H9 (cell line): ENCODE measurements at regions not wholly inside any gene's neighbourhood (a gene's known extent, or its start where the extent isn't known, plus 50 kb on each side); places are given as distances from the start of the nearest gene placed in this dataset.

Experiments used
- DNase-seq: peaks from one replicate; pipeline ENCODE4 v3.0.0-alpha.2; 2017
- H2AFZ ChIP-seq: one replicate; pipeline ENCODE4 v1.6.1; 2013; ENCODE audit warnings: mild to moderate bottlenecking, low read length, control low read depth, moderate library complexity
- H2AK5ac ChIP-seq: 2 replicates; pipeline ENCODE4 v1.6.1; 2013; ENCODE audit warnings: low read length, control low read depth, mixed read lengths; ENCODE audit not compliant: insufficient read length
- H2BK120ac ChIP-seq: one replicate; pipeline ENCODE4 v1.6.1; 2013; ENCODE audit warnings: low read depth, mild to moderate bottlenecking, low read length, control low read depth, inconsistent platforms; ENCODE audit not compliant: poor library complexity, severe bottlenecking
- H2BK12ac ChIP-seq: 2 replicates; pipeline ENCODE4 v1.6.1; 2013; ENCODE audit warnings: low read length, control low read depth, mixed read lengths, low read depth; ENCODE audit not compliant: insufficient read length
- H2BK15ac ChIP-seq: 2 replicates; pipeline ENCODE4 v1.6.1; 2013; ENCODE audit warnings: low read depth, low read length, control low read depth
- H2BK20ac ChIP-seq: one replicate; pipeline ENCODE4 v1.6.1; 2013; ENCODE audit warnings: low read depth, mild to moderate bottlenecking, low read length, control low read depth, inconsistent platforms; ENCODE audit not compliant: poor library complexity, severe bottlenecking
- H2BK5ac ChIP-seq: 2 replicates; pipeline ENCODE4 v1.6.1; 2013; ENCODE audit warnings: low read length, control low read depth, mixed read lengths; ENCODE audit not compliant: insufficient read length
- H3K14ac ChIP-seq: 2 replicates; pipeline ENCODE4 v1.6.1; 2013; ENCODE audit warnings: low read length, control low read depth; ENCODE audit not compliant: insufficient read depth
- H3K18ac ChIP-seq: 2 replicates; pipeline ENCODE4 v1.6.1; 2013; ENCODE audit warnings: low read depth, mild to moderate bottlenecking, mixed read lengths, low read length, control low read depth; ENCODE audit not compliant: insufficient read length
- H3K23ac ChIP-seq: 2 replicates; pipeline ENCODE4 v1.6.1; 2013; ENCODE audit warnings: low read length, control low read depth, mixed read lengths, low read depth; ENCODE audit not compliant: insufficient read length
- H3K23me2 ChIP-seq: 2 replicates; pipeline ENCODE4 v1.6.1; 2013; ENCODE audit warnings: low read depth, mild to moderate bottlenecking, mixed read lengths, low read length, control low read depth; ENCODE audit not compliant: insufficient read length, poor library complexity, severe bottlenecking
- H3K27ac ChIP-seq: 2 replicates; pipeline ENCODE4 v1.5.1; 2013; ENCODE audit warnings: low read length, control low read depth, mixed read lengths, low read depth; ENCODE audit not compliant: insufficient read length
- H3K27me3 ChIP-seq: 2 replicates; pipeline ENCODE4 v1.6.1; 2013; ENCODE audit warnings: low read length, control low read depth, inconsistent platforms; ENCODE audit not compliant: insufficient read depth
- H3K4ac ChIP-seq: 2 replicates; pipeline ENCODE4 v1.6.1; 2013; ENCODE audit warnings: low read depth, mild to moderate bottlenecking, control low read depth, inconsistent platforms, low read length, moderate library complexity
- H3K4me1 ChIP-seq: 2 replicates; pipeline ENCODE4 v1.6.1; 2013; ENCODE audit warnings: low read length, control low read depth, inconsistent platforms; ENCODE audit not compliant: insufficient read depth
- H3K4me2 ChIP-seq: 2 replicates; pipeline ENCODE4 v1.6.1; 2013; ENCODE audit warnings: low read length, control low read depth, mixed read lengths; ENCODE audit not compliant: insufficient read length, insufficient read depth
- H3K56ac ChIP-seq: 2 replicates; pipeline ENCODE4 v1.6.1; 2013; ENCODE audit warnings: low read depth, mild to moderate bottlenecking, mixed read lengths, low read length, control low read depth; ENCODE audit not compliant: insufficient read length
- H3K79me1 ChIP-seq: 2 replicates; pipeline ENCODE4 v1.6.1; 2013; ENCODE audit warnings: low read depth, mild to moderate bottlenecking, moderate library complexity, low read length, control low read depth, inconsistent platforms; ENCODE audit not compliant: insufficient read depth, poor library complexity, severe bottlenecking
- H3K79me2 ChIP-seq: 2 replicates; pipeline ENCODE4 v1.6.1; 2013; ENCODE audit warnings: low read length, control low read depth, inconsistent platforms; ENCODE audit not compliant: insufficient read depth
- H3K9ac ChIP-seq: 2 replicates; pipeline ENCODE4 v1.6.1; 2013; ENCODE audit warnings: low read length, control low read depth, mixed read lengths; ENCODE audit not compliant: insufficient read length; ENCODE audit errors: extremely low read depth
- H3K9me3 ChIP-seq: one replicate; pipeline ENCODE4 v1.6.1; 2013; ENCODE audit warnings: low read depth, low read length, inconsistent platforms; ENCODE audit not compliant: control insufficient read depth
- H3T11ph ChIP-seq: one replicate; pipeline ENCODE4 v1.6.1; 2013; ENCODE audit warnings: mild to moderate bottlenecking, low read length, control low read depth, inconsistent platforms
- H4K20me1 ChIP-seq: one replicate; pipeline ENCODE4 v1.6.1; 2013; ENCODE audit not compliant: control insufficient read depth, insufficient read length, insufficient read depth
- H4K5ac ChIP-seq: 2 replicates; pipeline ENCODE4 v1.6.1; 2013; ENCODE audit warnings: low read depth, mild to moderate bottlenecking, mixed read lengths, low read length, control low read depth; ENCODE audit not compliant: insufficient read length
- H4K8ac ChIP-seq: replicated peaks from 2 replicates; pipeline ENCODE4 v1.6.1; 2013; ENCODE audit warnings: low read length, control low read depth, mixed read lengths, low read depth; ENCODE audit not compliant: insufficient read length
- H4K91ac ChIP-seq: 2 replicates; pipeline ENCODE4 v1.6.1; 2013; ENCODE audit warnings: low read depth, mild to moderate bottlenecking, moderate library complexity, mixed read lengths, low read length, control low read depth; ENCODE audit not compliant: insufficient read length
- H3K27ac Mint-ChIP-seq, 3 experiments: 2 replicates in 2 of 3; 3 replicates in 1 of 3; pipeline ENCODE4 v1.8.0; 2020 to 2021; ENCODE audit warnings: mixed read lengths in 3 of 3, mild to moderate bottlenecking in 1 of 3, moderate library complexity in 1 of 3
- H3K27me3 Mint-ChIP-seq: 2 replicates; pipeline ENCODE4 v1.8.0; 2021; ENCODE audit warnings: low read depth, mild to moderate bottlenecking, moderate library complexity, mixed read lengths
- H3K36me3 Mint-ChIP-seq, 3 experiments: 2 replicates in 2 of 3; 3 replicates in 1 of 3; pipeline ENCODE4 v1.8.0; 2020 to 2021; ENCODE audit warnings: low read depth in 3 of 3, mixed read lengths in 3 of 3; ENCODE audit not compliant: insufficient read depth in 1 of 3
- H3K4me1 Mint-ChIP-seq, 2 experiments: 2 replicates each; pipeline ENCODE4 v1.8.0; 2020; ENCODE audit warnings: mixed read lengths in 2 of 2
- H3K4me3 Mint-ChIP-seq, 2 experiments: 2 replicates in 1 of 2; 3 replicates in 1 of 2; pipeline ENCODE4 v1.8.0; 2020 to 2021; ENCODE audit warnings: mild to moderate bottlenecking in 2 of 2, mixed read lengths in 2 of 2, moderate library complexity in 1 of 2
- H3K9me3 Mint-ChIP-seq, 2 experiments: 2 replicates in 1 of 2; 3 replicates in 1 of 2; pipeline ENCODE4 v1.8.0; 2020; ENCODE audit warnings: mild to moderate bottlenecking in 2 of 2, mixed read lengths in 2 of 2, moderate library complexity in 1 of 2
- CTCF ChIP-seq: fragments of 200-600 bp; sonication (generic); conservative IDR thresholded peaks from 3 replicates; pipeline ENCODE4 v1.8.0; 2021; ENCODE audit warnings: antibody characterized with exemption, mild to moderate bottlenecking
- WGBS: extraction: QIAGEN DNeasy Blood & Tissue Kit; methylation state at CpG from one replicate; pipeline ENCODE4 v1.1.7; 2013; ENCODE audit warnings: missing lambda C conversion rate, low lambda C conversion rate, mixed read lengths; ENCODE audit not compliant: insufficient read length; ENCODE audit errors: extremely low coverage; 5-methylcytosine and 5-hydroxymethylcytosine counted together

- Mint-ChIP-seq H3K9me3 (no peaks in the 10 kb centered on the region), H3K27me3 (peaks cover 3% of the 10 kb centered on the region; the same call in 1 of the 2 replicates), H3K4me3 (no peak overlapping the region), H3K36me3 (no peaks in the 10 kb centered on the region), H3K27ac (no peak overlapping the region), H3K4me1 (peaks cover 15 to 17% of the 10 kb centered on the region in 2 experiments)
- Histone ChIP-seq H3K14ac (no peak overlapping the region), H3T11ph (no peak overlapping the region), H2BK12ac (no peak overlapping the region), H4K20me1 (no peaks in the 10 kb centered on the region), H4K5ac (no peak overlapping the region), H3K18ac (no peak overlapping the region), H3K79me2 (no peaks in the 10 kb centered on the region), H3K23ac (no peak overlapping the region), H2AFZ (no peak overlapping the region), H3K79me1 (no peaks in the 10 kb centered on the region), H4K91ac (no peak overlapping the region), H2BK15ac (no peak overlapping the region), H4K8ac (no peak overlapping the region), H3K56ac (no peak overlapping the region), H3K4me2 (no peak overlapping the region), H3K4ac (no peak overlapping the region), H2AK5ac (no peak overlapping the region), H2BK20ac (no peak overlapping the region), H3K27ac (no peak overlapping the region), H2BK5ac (no peak overlapping the region), H3K9me3 (no peaks in the 10 kb centered on the region), H3K4me1 (no peaks in the 10 kb centered on the region), H3K27me3 (no peaks in the 10 kb centered on the region), H3K9ac (no peak overlapping the region), H3K23me2 (no peaks in the 10 kb centered on the region), H2BK120ac (no peak overlapping the region)
- no CpG with 5 or more reads among the region's 1 CpG for WGBS
- no peak for TF ChIP-seq CTCF
- no peak for DNase-seq
Observed at GRCh38 chr11:32196137-32196536, 105.3 kb downstream of the RCN1 start.
